A673 (cell line): ENCODE measurements at regions not wholly inside any gene's neighbourhood (a gene's known extent, or its start where the extent isn't known, plus 50 kb on each side); places are given as distances from the start of the nearest gene placed in this dataset.

Experiments used
- BruUV-seq: library from RNA; stranded (reverse); fragments of 400-500 nt; replicated peaks from 2 replicates; lab custom pipeline; 2021; lab: Mats Ljungman, UMichigan
- CTCF ChIA-PET: fragments of 300-600 bp; sonication (Branson Sonifier 250); formaldehyde crosslinking; loops from one replicate; lab custom pipeline; 2022; ENCODE audit warnings: antibody characterized with exemption; lab: Charles Lee
- POLR2A ChIA-PET: fragments of 300-600 bp; sonication (Branson Sonifier 250); formaldehyde crosslinking; loops from one replicate; lab custom pipeline; 2022; ENCODE audit warnings: antibody characterized with exemption; ENCODE audit not compliant: low non-redundant PET; lab: Charles Lee
- DNase-seq: peaks from one replicate; pipeline ENCODE4 v3.0.0-alpha.2; 2015; ENCODE audit warnings: low spot score
- H3K27ac ChIP-seq: fragments of 200-600 bp; sonication (generic); 2 replicates; pipeline ENCODE4 v1.5.1; 2016; ENCODE audit warnings: mixed run types, low read depth, mild to moderate bottlenecking, mixed read lengths, antibody characterized with exemption, low read length; ENCODE audit not compliant: poor library complexity, severe bottlenecking
- H3K27me3 ChIP-seq: fragments of 200-600 bp; sonication (generic); replicated peaks from 2 replicates; pipeline ENCODE4 v1.6.1; 2017; ENCODE audit warnings: mixed run types, low read depth, mild to moderate bottlenecking, mixed read lengths, antibody characterized with exemption, low read length; ENCODE audit not compliant: insufficient read depth, poor library complexity
- H3K36me3 ChIP-seq: fragments of 200-600 bp; sonication (generic); 2 replicates; pipeline ENCODE4 v1.6.1; 2016; ENCODE audit warnings: mixed run types, mild to moderate bottlenecking, mixed read lengths, antibody characterized with exemption, low read length; ENCODE audit not compliant: insufficient read depth, poor library complexity, severe bottlenecking
- H3K4me1 ChIP-seq: fragments of 200-600 bp; sonication (generic); 2 replicates; pipeline ENCODE4 v1.6.1; 2017; ENCODE audit warnings: mixed run types, mild to moderate bottlenecking, mixed read lengths, antibody characterized with exemption, low read length; ENCODE audit not compliant: insufficient read depth, poor library complexity, severe bottlenecking
- H3K4me3 ChIP-seq: fragments of 200-600 bp; sonication (generic); 2 replicates; pipeline ENCODE4 v1.5.1; 2016; ENCODE audit warnings: low read depth, mixed run types, mild to moderate bottlenecking, mixed read lengths, low read length; ENCODE audit not compliant: poor library complexity, severe bottlenecking
- H3K9me3 ChIP-seq: fragments of 200-600 bp; sonication (generic); 2 replicates; pipeline ENCODE4 v1.6.1; 2016; ENCODE audit warnings: mixed run types, low read depth, mild to moderate bottlenecking, mixed read lengths, antibody characterized with exemption, low read length; ENCODE audit not compliant: poor library complexity, severe bottlenecking
- CTCF ChIP-seq: fragments of 300-800, 200-600 bp; sonication (generic); conservative IDR thresholded peaks from 2 replicates; pipeline ENCODE4 v1.5.1; 2017; ENCODE audit warnings: low read depth, mild to moderate bottlenecking, antibody characterized with exemption, low read length, moderate library complexity, mixed read lengths
- EZH2 ChIP-seq: fragments of 200-600 bp; sonication (generic); IDR thresholded peaks from 2 replicates; pipeline ENCODE4 v1.6.1; 2017; ENCODE audit warnings: borderline replicate concordance, low read depth, mild to moderate bottlenecking, mixed read lengths, antibody characterized with exemption, low read length; ENCODE audit not compliant: poor library complexity, severe bottlenecking
- intact Hi-C: fragments of 100-400 bp; cut with micrococcal nuclease; formaldehyde crosslinking; loops from one replicate; pipeline ENCODE4 v1.10.0; 2022; ENCODE audit not compliant: unreplicated experiment

GRCh38 chr10:52915391-52915790 lies 142.8 kb upstream of the MBL2 start:
- Histone ChIP-seq H3K4me1 (no peaks in the 10 kb centered on the region), H3K9me3 (no peaks in the 10 kb centered on the region), H3K27me3 (no peaks in the 10 kb centered on the region), H3K36me3 (no peaks in the 10 kb centered on the region), H3K4me3 (no peak overlapping the region), H3K27ac (no peak overlapping the region)
- no peak for DNase-seq
- TF ChIP-seq EZH2 (no peak), CTCF (no peak)
- no TSS peak for BruUV-seq
- ChIA-PET POLR2A (no interaction called here), CTCF (no interaction called here)
- intact Hi-C loops = no loop called here

- DNase-seq = no peak
These were observed 138.6 kb upstream of the MBL2 start for GRCh38 chr10:52911163-52911562.

GRCh38 chr10:52908478-52908877 lies 135.9 kb upstream of the MBL2 start:
- H3K27ac ChIP-seq = no peak overlapping the region
- DNase-seq = no peak
- no peaks in the 10 kb centered on the region for H3K36me3 ChIP-seq
- no peaks in the 10 kb centered on the region for H3K9me3 ChIP-seq
- H3K4me3 ChIP-seq = no peak overlapping the region
- BruUV-seq = no TSS peak
- ChIA-PET POLR2A (no interaction called here), CTCF (no interaction called here)
- peaks cover 3% of the 10 kb centered on the region for H3K27me3 ChIP-seq
- intact Hi-C loops = no loop called here
- H3K4me1 ChIP-seq = no peaks in the 10 kb centered on the region
- TF ChIP-seq CTCF = no peak

More at GRCh38 chr10:52911163-52911562, 138.6 kb upstream of the MBL2 start:
- no TSS peak for BruUV-seq
- POLR2A ChIA-PET = no interaction called here
- intact Hi-C loops = no loop called here
- H3K36me3 ChIP-seq = no peaks in the 10 kb centered on the region
- no peak overlapping the region for H3K4me3 ChIP-seq
- no peak for TF ChIP-seq EZH2
- no peak for TF ChIP-seq CTCF
- H3K27me3 ChIP-seq = no peaks in the 10 kb centered on the region
- H3K9me3 ChIP-seq = no peaks in the 10 kb centered on the region
- no peak overlapping the region for H3K27ac ChIP-seq
- H3K4me1 ChIP-seq = no peaks in the 10 kb centered on the region
- CTCF ChIA-PET = no interaction called here
